HCT116 (cell line): ENCODE measurements at regions not wholly inside any gene's neighbourhood (a gene's known extent, or its start where the extent isn't known, plus 50 kb on each side); places are given as distances from the start of the nearest gene placed in this dataset.

Experiments
- ATAC-seq: fragments of 200-7000 bp; cut with Tn5 transposase; 2 replicates; pipeline ENCODE4 v1.9.1; 2020; ENCODE audit warnings: mild to moderate bottlenecking, moderate library complexity
- BruUV-seq: library from RNA; stranded (reverse); fragments of 400-500 nt; replicated peaks from 2 replicates; lab custom pipeline; 2021; lab: Mats Ljungman, UMichigan
- CTCF ChIA-PET: fragments of 300-600 bp; sonication (Branson Sonifier 250); formaldehyde crosslinking; loops from one replicate; lab custom pipeline; 2021; ENCODE audit warnings: antibody characterized with exemption; lab: Charles Lee
- POLR2A ChIA-PET: fragments of 300-600, 350-600 bp; sonication (Branson Sonifier 250); formaldehyde crosslinking; loops from one replicate; lab custom pipeline; 2021; ENCODE audit warnings: antibody characterized with exemption; lab: Charles Lee
- RAD21 ChIA-PET, 2 experiments: fragments of 300-600 bp; sonication (Branson Sonifier 250); formaldehyde crosslinking; loops; one replicate each; lab custom pipeline; 2023; ENCODE audit warnings: low total read pairs in 2 of 2; ENCODE audit not compliant: uncharacterized antibody in 2 of 2, unreplicated experiment in 2 of 2, low non-redundant PET in 1 of 2; lab: Charles Lee
- DNase-seq: peaks from one replicate; pipeline ENCODE4 v3.0.0-alpha.2; 2010; ENCODE audit warnings: low read depth, low spot score
- H2AFZ ChIP-seq: fragments of 200-600 bp; shearing (Covaris generic), sonication (generic); 2 replicates; pipeline ENCODE4 v1.6.1; 2017; ENCODE audit warnings: low read depth, mixed run types, mixed read lengths, antibody characterized with exemption, low read length; ENCODE audit not compliant: poor library complexity, severe bottlenecking
- H3K27ac ChIP-seq: 2 replicates; pipeline ENCODE4 v1.5.1; 2012; ENCODE audit warnings: low read depth, low read length
- H3K27me3 ChIP-seq: fragments of 200-600 bp; sonication (generic); 2 replicates; pipeline ENCODE4 v1.6.1; 2016; ENCODE audit warnings: mixed run types, low read length, mixed read lengths; ENCODE audit not compliant: insufficient read depth
- H3K36me3 ChIP-seq, 2 experiments: fragments of 200-500 bp in 1 of 2; fragments of 200-600 bp in 1 of 2; sonication (Bioruptor generic) in 1 of 2; sonication (generic) in 1 of 2; 2 replicates each; pipeline versions ENCODE4 v1.5.1 to v1.6.1; 2014 to 2016; ENCODE audit warnings: low read length in 2 of 2, inconsistent platforms in 1 of 2, mixed read lengths in 1 of 2, mixed run types in 1 of 2; ENCODE audit not compliant: insufficient read depth in 2 of 2, control insufficient read depth in 1 of 2
- H3K4me1 ChIP-seq, 2 experiments: fragments of 200-600 bp in 1 of 2; sonication (generic) in 1 of 2; 2 replicates each; pipeline versions ENCODE4 v1.5.1 to v1.6.1; 2012 to 2017; ENCODE audit warnings: low read length in 2 of 2, inconsistent platforms in 1 of 2, mild to moderate bottlenecking in 1 of 2, mixed read lengths in 1 of 2, mixed run types in 1 of 2, moderate library complexity in 1 of 2; ENCODE audit not compliant: insufficient read depth in 2 of 2, control insufficient read depth in 1 of 2
- H3K4me2 ChIP-seq: fragments of 200-600 bp; sonication (generic); 2 replicates; pipeline ENCODE4 v1.6.1; 2017; ENCODE audit warnings: mixed run types, low read length, mixed read lengths
- H3K4me3 ChIP-seq, 2 experiments: fragments of 200-600 bp in 1 of 2; sonication (generic) in 1 of 2; replicated peaks in 1 of 2; 2 replicates each; pipeline ENCODE4 v1.5.1; 2011 to 2016; ENCODE audit warnings: low read length in 2 of 2, control low read depth in 1 of 2, low read depth in 1 of 2, mild to moderate bottlenecking in 1 of 2, mixed read lengths in 1 of 2, mixed run types in 1 of 2
- H3K79me2 ChIP-seq: fragments of 200-600 bp; sonication (generic); 2 replicates; pipeline ENCODE4 v1.6.1; 2017; ENCODE audit warnings: mild to moderate bottlenecking, mixed run types, low read length, moderate library complexity, mixed read lengths; ENCODE audit not compliant: insufficient read depth
- H3K9ac ChIP-seq: fragments of 200-600 bp; sonication (generic); 2 replicates; pipeline ENCODE4 v1.6.1; 2016; ENCODE audit warnings: low read length, mixed read lengths
- H3K9me2 ChIP-seq: fragments of 200-600 bp; sonication (generic), shearing (Covaris generic); 2 replicates; pipeline ENCODE4 v1.6.1; 2017; ENCODE audit warnings: mixed run types, mild to moderate bottlenecking, moderate library complexity; ENCODE audit not compliant: insufficient read depth
- H3K9me3 ChIP-seq, 2 experiments: fragments of 200-500 bp in 1 of 2; fragments of 200-600 bp in 1 of 2; sonication (Bioruptor generic) in 1 of 2; sonication (generic) in 1 of 2; 2 replicates each; pipeline ENCODE4 v1.6.1; 2014 to 2017; ENCODE audit warnings: low read length in 2 of 2, mixed read lengths in 2 of 2, inconsistent platforms in 1 of 2, low read depth in 1 of 2, mild to moderate bottlenecking in 1 of 2, mixed run types in 1 of 2, moderate library complexity in 1 of 2; ENCODE audit not compliant: control insufficient read depth in 1 of 2, insufficient read depth in 1 of 2
- H4K20me1 ChIP-seq: fragments of 200-600 bp; sonication (generic), shearing (Covaris generic); 2 replicates; pipeline ENCODE4 v1.6.1; 2017; ENCODE audit warnings: mixed run types, mild to moderate bottlenecking, moderate library complexity; ENCODE audit not compliant: insufficient read depth
- ATF3 ChIP-seq: IDR thresholded peaks from 2 replicates; pipeline ENCODE4 v1.6.1; 2012
- CBX3 ChIP-seq: IDR thresholded peaks from 2 replicates; pipeline ENCODE4 v1.6.1; 2012; ENCODE audit warnings: low read depth
- CEBPB ChIP-seq: IDR thresholded peaks from 2 replicates; pipeline ENCODE4 v1.6.1; 2012; ENCODE audit warnings: low read depth
- EGR1 ChIP-seq: IDR thresholded peaks from 2 replicates; pipeline ENCODE4 v1.6.1; 2012; ENCODE audit warnings: low read depth
- ELF1 ChIP-seq: IDR thresholded peaks from 2 replicates; pipeline ENCODE4 v1.6.1; 2012; ENCODE audit warnings: low read depth, borderline replicate concordance
- EZH2 ChIP-seq: fragments of 200-600 bp; sonication (generic); IDR thresholded peaks from 2 replicates; pipeline ENCODE4 v1.6.1; 2017; ENCODE audit warnings: antibody characterized with exemption, mixed run types
- EZH2phosphoT487 ChIP-seq: fragments of 200-600 bp; IDR thresholded peaks from 2 replicates; pipeline ENCODE4 v1.6.1; 2018; ENCODE audit warnings: antibody characterized with exemption, borderline replicate concordance
- FOSL1 ChIP-seq: IDR thresholded peaks from 2 replicates; pipeline ENCODE4 v1.6.1; 2012; ENCODE audit warnings: low read depth
- JUND ChIP-seq: IDR thresholded peaks from 2 replicates; pipeline ENCODE4 v1.6.1; 2012
- MAX ChIP-seq: IDR thresholded peaks from 2 replicates; pipeline ENCODE4 v1.6.1; 2012
- POLR2A ChIP-seq: IDR thresholded peaks from 2 replicates; pipeline ENCODE4 v1.7.0; 2011; ENCODE audit warnings: borderline replicate concordance; ENCODE audit not compliant: insufficient read depth, insufficient read length; ENCODE audit errors: extremely low read depth
- POLR2AphosphoS5 ChIP-seq: IDR thresholded peaks from 2 replicates; pipeline ENCODE4 v1.6.1; 2011; ENCODE audit warnings: mild to moderate bottlenecking, low read depth, low read length, moderate library complexity
- SP1 ChIP-seq: IDR thresholded peaks from 2 replicates; pipeline ENCODE4 v1.6.1; 2012; ENCODE audit warnings: low read depth
- SRF ChIP-seq: IDR thresholded peaks from 2 replicates; pipeline ENCODE4 v1.6.1; 2012; ENCODE audit warnings: low read depth
- TCF7L2 ChIP-seq: IDR thresholded peaks from 2 replicates; pipeline ENCODE4 v1.7.0; 2011; ENCODE audit warnings: borderline replicate concordance, inconsistent platforms; ENCODE audit not compliant: insufficient read depth, insufficient read length; ENCODE audit errors: extremely low read depth
- YY1 ChIP-seq: IDR thresholded peaks from 2 replicates; pipeline ENCODE4 v1.6.1; 2011; ENCODE audit warnings: low read length, low read depth, moderate library complexity, mild to moderate bottlenecking; ENCODE audit not compliant: insufficient replicate concordance; ENCODE audit errors: extremely low read depth
- ZFX ChIP-seq: fragments of 450-650 bp; IDR thresholded peaks from 2 replicates; pipeline ENCODE4 v1.6.1; 2017
- ZNF274 ChIP-seq: fragments of 200-500 bp; sonication (Bioruptor generic); IDR thresholded peaks from 2 replicates; pipeline ENCODE4 v1.6.1; 2014; ENCODE audit warnings: mild to moderate bottlenecking, low read depth, low read length, inconsistent platforms
- intact Hi-C: fragments of 100-400 bp; cut with micrococcal nuclease; formaldehyde crosslinking; loops from 2 replicates; pipeline ENCODE4 v1.10.0; 2022
- TF ChIP-seq, protein P1 (sequence below), 3 experiments: fragments of 200-600 bp in 1 of 3; sonication (generic) in 1 of 3; IDR thresholded peaks in 2 of 3; conservative IDR thresholded peaks in 1 of 3; 2 replicates each; pipeline ENCODE4 v1.5.1; 2012 to 2017; ENCODE audit warnings: low read depth in 2 of 3, low read length in 2 of 3, antibody characterized with exemption in 1 of 3, borderline replicate concordance in 1 of 3, control low read depth in 1 of 3, mild to moderate bottlenecking in 1 of 3, mixed read lengths in 1 of 3, mixed run types in 1 of 3, moderate library complexity in 1 of 3; ENCODE audit not compliant: insufficient read depth in 1 of 3
- TF ChIP-seq, protein P2 (sequence below): IDR thresholded peaks from 2 replicates; pipeline ENCODE4 v1.6.1; 2011; ENCODE audit warnings: mild to moderate bottlenecking, low read length, moderate library complexity; ENCODE audit not compliant: insufficient replicate concordance; ENCODE audit errors: extremely low read depth

- ChIA-PET POLR2A (no interaction called here), CTCF (no interaction called here), RAD21 (no interaction called here)
- BruUV-seq: no TSS peak
- no peaks in the 10 kb centered on the region for H3K36me3 ChIP-seq
- no peak for TF ChIP-seq MAX
- TF ChIP-seq POLR2AphosphoS5: no peak
- TF ChIP-seq POLR2A: no peak
- TF ChIP-seq ZNF274: no peak
- TF ChIP-seq, protein P1, sequence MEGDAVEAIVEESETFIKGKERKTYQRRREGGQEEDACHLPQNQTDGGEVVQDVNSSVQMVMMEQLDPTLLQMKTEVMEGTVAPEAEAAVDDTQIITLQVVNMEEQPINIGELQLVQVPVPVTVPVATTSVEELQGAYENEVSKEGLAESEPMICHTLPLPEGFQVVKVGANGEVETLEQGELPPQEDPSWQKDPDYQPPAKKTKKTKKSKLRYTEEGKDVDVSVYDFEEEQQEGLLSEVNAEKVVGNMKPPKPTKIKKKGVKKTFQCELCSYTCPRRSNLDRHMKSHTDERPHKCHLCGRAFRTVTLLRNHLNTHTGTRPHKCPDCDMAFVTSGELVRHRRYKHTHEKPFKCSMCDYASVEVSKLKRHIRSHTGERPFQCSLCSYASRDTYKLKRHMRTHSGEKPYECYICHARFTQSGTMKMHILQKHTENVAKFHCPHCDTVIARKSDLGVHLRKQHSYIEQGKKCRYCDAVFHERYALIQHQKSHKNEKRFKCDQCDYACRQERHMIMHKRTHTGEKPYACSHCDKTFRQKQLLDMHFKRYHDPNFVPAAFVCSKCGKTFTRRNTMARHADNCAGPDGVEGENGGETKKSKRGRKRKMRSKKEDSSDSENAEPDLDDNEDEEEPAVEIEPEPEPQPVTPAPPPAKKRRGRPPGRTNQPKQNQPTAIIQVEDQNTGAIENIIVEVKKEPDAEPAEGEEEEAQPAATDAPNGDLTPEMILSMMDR (IDR thresholded peaks at IDR 0.05 in 2 of 3, conservative IDR thresholded peaks at IDR 0.05 in 1 of 3; ENCODE audit: borderline replicate concordance in 1 of 3, insufficient read depth in 1 of 3, low read depth in 2 of 3, low read length in 2 of 3): no peak
- TF ChIP-seq ZFX: no peak
- no peak for TF ChIP-seq SRF
- TF ChIP-seq ATF3: no peak
- TF ChIP-seq YY1: no peak
- TF ChIP-seq TCF7L2: no peak
- no peak for TF ChIP-seq EZH2
- TF ChIP-seq, protein P2, sequence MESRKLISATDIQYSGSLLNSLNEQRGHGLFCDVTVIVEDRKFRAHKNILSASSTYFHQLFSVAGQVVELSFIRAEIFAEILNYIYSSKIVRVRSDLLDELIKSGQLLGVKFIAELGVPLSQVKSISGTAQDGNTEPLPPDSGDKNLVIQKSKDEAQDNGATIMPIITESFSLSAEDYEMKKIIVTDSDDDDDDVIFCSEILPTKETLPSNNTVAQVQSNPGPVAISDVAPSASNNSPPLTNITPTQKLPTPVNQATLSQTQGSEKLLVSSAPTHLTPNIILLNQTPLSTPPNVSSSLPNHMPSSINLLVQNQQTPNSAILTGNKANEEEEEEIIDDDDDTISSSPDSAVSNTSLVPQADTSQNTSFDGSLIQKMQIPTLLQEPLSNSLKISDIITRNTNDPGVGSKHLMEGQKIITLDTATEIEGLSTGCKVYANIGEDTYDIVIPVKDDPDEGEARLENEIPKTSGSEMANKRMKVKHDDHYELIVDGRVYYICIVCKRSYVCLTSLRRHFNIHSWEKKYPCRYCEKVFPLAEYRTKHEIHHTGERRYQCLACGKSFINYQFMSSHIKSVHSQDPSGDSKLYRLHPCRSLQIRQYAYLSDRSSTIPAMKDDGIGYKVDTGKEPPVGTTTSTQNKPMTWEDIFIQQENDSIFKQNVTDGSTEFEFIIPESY: no peak
- no peak for TF ChIP-seq FOSL1
- TF ChIP-seq EZH2phosphoT487: no peak
- TF ChIP-seq SP1: no peak
- TF ChIP-seq ELF1: no peak
- no peak for TF ChIP-seq JUND
- no peak for TF ChIP-seq EGR1
- no peak for TF ChIP-seq CEBPB
- TF ChIP-seq CBX3: no peak
- H3K79me2 ChIP-seq: no peaks in the 10 kb centered on the region
- no peaks in the 10 kb centered on the region for H3K4me1 ChIP-seq
- peaks cover 0 to 4% of the 10 kb centered on the region in 2 experiments; a peak in 1 of 4 replicates for H3K9me3 ChIP-seq
- intact Hi-C loops: no loop called here
- no peak overlapping the region for H3K9ac ChIP-seq
- H2AFZ ChIP-seq: no peak overlapping the region
- no peaks in the 10 kb centered on the region for H4K20me1 ChIP-seq
- H3K27ac ChIP-seq: no peak overlapping the region
- no peak overlapping the region for H3K4me3 ChIP-seq
- H3K27me3 ChIP-seq: no peaks in the 10 kb centered on the region
- H3K4me2 ChIP-seq: no peak overlapping the region
- no peaks in the 10 kb centered on the region for H3K9me2 ChIP-seq
- ATAC-seq (no peak), DNase-seq (no peak)
These were observed 318.4 kb upstream of the ASIC2 start for GRCh38 chr17:33611532-33611931.
